Right forelimb (tissue), 1 donor: ENCODE measurements at regions not wholly inside any gene's neighbourhood (a gene's known extent, or its start where the extent isn't known, plus 50 kb on each side); places are given as distances from the start of the nearest gene placed in this dataset.

Experiments
- DNase-seq: peaks from one replicate; pipeline ENCODE4 v3.0.0-alpha.2; 2018

DNA sequence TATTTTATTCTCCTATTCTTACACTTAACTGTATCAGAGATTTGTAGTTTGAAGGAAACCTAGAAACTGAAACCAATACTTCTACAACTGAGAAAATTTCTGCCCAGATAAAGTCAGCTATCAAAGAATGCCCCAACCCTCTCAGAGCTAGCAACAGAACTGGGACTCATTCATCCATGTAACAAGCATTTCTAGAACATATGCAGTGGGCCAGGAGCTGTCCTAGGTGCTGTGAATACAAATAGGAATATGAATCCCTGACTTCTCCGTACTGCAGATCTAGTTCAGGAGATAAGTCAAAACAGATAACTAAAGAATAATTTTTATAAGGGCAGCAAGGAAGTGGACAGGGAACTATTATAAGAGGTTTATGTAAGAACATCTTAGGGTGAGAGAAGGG lies 654.1 kb upstream of the NOX3 start:
- DNase-seq, result no peak

DNA sequence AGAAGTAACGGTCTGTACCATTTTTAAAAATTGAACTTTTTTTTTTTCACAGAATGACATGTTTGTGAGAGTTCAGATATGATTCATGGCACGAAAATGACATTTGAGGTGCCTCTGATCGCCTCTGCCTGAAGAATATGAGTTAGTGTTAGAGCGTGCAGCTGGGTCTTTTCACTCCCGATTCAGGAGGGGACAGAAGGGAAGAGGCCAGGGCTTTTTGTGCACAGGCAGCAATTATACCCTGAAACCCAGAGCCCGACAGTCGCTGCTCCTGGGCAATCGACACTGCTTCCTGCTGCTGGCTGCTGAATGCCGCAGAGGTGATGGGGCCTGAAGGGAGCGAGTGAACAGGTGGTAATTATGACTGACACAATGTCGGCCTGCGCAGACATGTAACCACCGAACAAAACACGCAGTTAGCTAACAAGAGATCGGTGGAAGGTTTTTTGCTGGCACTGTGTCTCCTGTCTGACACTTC lies 652.0 kb upstream of the NOX3 start:
- no peak for DNase-seq

DNA sequence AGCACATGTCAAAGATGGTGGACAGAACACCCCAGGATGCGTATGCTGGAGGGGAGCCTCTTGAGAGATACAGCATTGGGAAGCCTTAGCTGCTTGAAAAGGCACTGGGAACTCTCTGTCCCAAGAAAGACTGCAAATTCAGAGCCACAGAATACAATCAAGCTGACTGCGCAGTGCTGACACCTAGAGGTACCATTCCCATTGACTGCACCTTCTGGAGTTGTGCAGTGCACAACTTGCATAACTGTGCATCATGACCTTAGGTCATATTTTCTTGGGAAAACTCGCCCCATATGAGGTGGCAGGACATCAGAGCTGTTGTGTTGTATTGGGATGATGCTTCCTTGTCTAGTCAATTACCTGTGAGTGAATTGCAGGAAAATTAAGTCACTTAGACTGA lies 646.5 kb upstream of the NOX3 start:
- DNase-seq, result no peak

DNA sequence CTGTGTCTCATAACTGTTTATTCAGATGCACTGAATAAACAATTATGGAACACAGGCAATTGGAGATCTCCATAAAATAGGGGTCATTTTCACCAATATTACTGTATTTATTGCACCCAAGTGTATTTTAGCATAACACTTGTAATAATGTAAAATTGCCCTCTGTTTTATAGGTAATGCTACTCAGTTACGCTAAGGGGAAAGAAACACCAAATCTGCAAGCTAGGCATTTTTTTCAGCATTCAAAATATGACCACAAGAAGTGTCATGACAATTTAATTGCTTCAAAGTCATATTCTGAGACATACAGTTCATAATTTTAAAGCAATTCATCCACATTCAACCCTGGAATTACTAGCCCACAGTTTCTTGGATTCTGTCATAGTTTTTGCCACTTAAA lies 643.2 kb upstream of the NOX3 start:
- DNase-seq, result no peak

DNA sequence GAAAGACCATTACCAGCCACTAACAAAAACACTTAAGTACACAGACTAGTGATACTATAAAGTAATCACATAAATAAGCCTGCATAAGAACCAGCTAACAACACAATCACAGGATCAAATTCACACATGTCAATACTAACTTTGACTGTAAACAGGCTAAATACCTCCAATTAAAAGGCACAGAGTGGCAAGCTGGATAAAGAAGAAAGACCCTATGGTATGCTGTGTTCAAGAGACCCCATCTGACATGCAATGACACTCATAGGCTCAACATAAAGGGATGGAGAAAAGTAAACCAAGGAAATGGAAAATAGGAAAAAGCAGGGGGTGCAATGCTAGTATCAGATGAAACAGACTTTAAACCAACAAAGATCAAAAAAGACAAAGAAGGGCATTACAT lies 631.8 kb upstream of the NOX3 start:
- no peak for DNase-seq

DNA sequence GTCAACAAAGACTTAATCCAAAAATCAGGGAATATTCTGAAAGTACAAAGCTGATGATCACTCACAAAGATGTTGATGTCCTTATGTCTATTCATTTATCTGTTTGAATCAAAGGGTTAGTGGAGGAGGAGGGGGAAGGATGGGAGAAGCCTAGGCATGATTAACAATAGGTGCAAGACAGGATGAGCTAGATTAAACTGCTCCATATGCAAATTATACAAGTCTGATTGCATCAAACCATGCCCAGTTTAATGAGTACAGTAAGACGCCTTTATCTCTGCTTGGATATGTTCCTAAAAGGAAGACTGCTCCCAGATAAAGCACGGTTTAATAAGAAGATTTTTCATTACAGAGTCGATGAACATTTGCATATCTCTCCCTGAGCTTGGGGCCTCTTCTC lies 626.4 kb upstream of the NOX3 start:
- DNase-seq, result no peak

DNA sequence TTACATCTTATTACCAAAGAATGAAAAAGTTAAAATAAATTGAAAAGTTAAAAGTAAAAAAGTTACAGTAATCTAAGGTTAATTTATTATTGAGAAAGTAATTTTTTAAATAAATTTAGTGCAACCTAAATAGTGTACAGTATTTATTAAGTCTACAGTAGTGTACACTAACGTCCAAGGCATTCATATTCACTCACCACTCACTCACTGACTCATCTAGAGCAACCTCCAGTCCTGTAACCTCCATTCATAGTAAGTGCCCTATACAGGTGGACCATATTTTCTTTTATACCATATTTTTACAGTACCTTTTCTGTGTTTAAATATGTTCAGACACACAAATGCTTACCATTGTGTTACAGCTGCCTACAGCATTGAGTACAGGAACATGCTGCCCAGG lies 624.7 kb upstream of the NOX3 start:
- no peak for DNase-seq

DNA sequence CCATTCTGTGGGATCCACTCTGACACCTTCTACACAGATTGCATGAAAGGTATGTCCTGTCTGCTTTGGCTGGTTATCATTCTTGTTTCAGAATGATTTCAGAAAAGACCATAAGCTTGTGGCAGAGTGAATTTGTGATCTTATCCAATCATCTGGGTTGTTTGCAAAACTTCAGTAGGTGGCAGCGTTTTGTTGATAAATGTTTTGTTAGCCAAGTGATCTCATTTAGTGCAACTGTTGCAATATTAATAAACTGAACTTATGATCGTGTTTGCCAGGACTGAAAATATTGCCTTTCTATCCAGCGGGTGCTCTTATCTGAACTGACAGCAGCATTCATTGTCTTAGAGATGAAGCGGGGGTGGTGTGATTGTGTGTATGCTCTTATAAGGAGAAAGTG lies 613.2 kb upstream of the NOX3 start:
- no peak for DNase-seq

DNA sequence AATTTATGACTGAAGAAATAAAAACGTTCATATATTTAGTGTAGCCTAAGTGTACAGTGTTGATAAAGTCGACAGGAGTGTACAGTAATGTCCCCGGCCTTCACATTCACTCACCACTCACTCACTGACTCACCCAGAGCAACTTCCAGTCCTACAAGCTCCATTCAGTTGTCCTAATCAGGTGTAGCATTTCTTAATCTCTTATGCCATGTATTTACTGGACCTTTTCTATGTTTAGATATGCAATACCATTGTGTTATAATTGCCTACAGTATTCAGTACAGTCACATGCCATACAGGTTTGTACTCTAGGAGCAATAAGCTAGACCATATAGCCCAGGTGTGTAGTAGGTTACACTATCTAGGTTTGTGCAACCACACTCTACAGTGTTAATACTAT lies 610.2 kb upstream of the NOX3 start:
- DNase-seq, result no peak

DNA sequence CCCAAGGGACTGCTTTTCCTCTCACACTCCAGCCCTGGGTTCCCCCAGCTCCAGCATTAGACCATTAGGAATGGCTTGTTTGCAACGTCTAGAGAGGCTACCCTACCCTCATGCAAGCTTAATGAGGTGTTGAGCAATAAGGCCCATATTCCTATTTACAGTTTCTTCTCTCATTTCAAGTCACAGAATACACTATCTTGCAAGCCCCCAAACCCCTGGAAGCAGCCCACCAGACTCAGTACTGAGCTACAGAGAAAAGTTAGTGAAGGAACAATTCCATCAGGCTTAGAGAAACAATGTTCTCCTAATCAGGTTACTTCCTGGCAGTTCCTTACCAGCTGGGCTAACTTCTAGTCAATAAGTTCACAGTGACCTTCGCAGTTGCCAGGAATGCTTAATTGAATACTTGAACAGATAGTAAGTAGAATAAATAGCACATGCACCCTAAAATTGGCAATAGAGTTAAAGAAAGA lies 606.5 kb upstream of the NOX3 start:
- DNase-seq, result no peak

DNA sequence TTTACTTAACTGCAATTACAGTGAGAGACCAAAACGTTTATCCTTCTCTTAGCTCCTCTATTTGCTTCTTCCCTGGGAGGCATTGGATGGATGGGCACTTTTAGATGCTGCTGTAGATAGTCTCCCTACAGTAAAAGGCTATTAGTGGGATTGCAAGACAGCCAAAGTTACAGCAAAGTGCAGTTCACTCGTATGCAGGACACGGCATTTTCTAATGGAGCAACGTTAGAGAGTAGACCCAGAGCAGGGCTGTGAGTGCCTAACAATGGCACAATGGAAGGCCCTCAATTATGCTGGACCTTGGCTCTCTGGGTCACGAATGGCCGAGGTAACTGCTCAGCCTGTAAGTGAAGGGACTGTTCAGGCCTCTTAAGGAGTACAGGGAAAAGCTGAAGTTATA lies 605.8 kb upstream of the NOX3 start:
- DNase-seq, result no peak

DNA sequence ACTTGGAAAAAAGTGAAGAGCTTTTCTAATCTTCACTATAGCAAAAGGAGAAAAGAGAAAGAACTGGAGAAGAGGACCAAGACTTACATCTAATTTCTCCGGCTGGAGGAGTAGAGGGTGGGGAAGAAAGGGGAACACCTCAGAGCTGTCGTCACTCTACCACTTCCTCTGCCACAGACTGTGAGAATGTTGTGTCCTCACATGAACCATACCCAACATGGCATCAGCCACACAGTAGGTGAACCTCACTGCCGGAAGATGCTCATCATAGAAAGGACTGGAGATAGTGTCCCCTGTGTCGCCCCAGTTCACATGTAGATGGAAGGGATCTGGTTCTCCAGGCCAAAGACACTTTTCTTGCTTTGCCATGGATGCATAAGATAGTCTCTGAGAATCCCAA lies 604.4 kb upstream of the NOX3 start:
- DNase-seq, result no peak

DNA sequence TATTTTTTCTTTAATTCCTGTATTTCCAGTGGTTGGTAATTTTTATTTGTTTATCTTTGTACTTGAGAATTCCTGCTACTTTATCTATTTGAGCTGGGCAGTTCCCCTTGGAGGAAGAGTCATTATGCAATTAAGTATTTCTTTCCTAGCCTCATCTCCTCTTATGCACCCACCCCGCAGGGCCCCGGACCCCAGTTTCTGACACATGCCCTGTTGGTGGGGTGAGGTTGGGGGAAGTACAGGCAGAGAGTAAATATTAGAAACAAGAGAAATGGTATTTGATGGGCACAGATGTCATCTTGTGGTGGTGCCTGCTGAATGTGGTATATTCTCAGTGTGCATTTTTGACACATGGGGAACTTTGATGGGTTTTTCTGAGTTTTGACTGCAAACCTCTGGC lies 602.7 kb upstream of the NOX3 start:
- DNase-seq, result no peak

DNA sequence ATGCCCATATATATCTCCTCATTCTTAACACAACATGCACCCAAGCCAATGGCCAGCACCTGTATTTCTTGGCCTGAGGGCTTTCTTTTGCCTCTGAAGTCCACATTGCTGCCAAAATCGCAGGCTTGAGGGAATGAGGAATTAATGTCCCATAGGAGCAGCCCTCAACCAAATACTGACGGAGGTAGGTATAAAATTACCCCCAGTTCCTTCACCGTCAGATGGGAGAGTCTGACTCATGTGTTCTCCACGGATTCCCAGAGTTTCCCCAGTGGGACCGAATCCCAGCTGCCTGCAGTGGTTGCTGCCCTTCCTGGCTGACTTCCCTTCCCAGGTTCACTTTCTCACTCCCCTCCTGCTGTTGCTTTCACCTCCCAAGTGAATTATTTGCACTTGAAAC lies 602.2 kb upstream of the NOX3 start:
- no peak for DNase-seq

DNA sequence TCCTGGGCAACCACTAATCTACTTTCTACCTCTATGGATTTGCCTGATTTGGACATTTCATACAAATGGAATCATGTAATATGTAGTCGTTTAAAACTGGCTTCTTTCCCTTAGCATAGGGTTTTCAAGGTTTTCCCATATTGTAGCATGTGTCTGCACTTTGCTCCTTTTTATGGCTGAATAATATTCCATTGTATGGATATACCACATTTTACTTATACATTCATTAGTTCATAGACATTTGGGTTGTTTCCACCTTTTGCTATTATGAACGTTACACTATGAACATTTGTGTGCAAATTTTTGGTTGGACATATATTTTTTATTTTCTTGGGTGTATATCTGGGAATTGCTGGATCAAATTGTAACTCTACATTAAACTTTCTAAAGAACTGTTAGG lies 600.4 kb upstream of the NOX3 start:
- no peak for DNase-seq

DNA sequence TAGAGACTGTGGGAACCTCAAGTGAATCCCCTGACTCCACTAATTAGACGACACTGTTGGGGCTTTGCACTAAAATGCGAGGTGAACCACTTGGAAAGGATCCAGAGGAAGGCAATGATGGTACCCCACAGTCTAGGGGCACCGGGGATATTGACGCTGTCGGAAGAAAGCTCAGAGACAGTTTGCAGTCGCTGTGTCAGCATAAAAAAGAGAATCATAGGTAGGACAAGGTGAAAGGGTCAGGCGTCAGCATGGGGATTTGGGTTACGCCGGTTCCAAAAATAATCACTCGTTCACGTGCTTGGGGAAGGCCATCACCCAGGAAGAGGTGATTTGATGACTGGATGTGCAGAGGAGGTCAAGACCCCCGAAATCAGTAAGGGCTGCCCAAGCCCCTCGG lies 598.0 kb upstream of the NOX3 start:
- DNase-seq, result no peak

DNA sequence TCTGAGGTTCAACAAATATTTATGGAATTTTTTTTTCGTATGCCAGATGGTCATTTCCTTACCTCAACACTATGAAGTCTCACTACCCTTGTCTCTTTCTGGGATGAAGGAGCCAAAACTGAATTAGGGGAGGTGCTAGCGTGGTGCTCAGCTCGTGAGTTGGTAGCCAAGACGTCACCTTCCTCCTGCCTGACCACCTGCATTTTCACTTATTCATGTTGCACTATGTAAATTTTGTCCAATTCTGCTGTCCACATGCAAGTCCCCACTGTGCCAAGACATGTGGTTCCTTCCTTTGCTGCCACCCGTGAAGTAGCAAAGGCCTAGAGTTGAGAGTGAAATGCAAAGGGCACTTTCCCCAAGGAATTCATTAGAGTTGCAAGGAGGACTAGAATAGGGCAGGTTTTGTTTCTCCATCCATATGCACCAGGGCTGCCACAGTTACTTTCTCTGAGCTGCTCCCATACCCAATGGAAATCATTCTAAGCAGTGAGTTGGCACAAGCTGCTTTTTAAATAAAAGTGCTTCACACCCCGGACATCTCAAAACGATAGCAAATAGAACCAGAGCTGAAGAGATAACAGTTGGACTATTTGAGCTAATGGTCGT lies 591.3 kb upstream of the NOX3 start:
- no peak for DNase-seq

DNA sequence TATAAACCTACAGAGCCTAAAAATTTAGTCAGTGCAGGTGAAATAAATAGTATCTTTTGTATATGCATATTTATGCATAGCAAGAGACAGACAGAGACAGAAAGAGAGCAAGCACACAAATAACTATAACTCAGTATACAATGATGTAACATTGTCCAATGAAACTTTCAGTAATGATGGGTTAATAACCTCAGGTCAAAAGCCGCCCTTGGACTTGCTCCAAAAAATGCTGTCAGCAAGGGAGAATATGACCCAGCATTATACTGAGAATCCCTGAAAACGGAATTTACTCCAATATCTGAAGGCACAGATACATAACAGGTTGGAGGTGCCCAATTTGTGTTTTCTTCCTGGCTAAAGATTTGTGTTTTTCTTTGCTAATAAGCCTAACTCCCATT lies 590.6 kb upstream of the NOX3 start:
- DNase-seq, result no peak

DNA sequence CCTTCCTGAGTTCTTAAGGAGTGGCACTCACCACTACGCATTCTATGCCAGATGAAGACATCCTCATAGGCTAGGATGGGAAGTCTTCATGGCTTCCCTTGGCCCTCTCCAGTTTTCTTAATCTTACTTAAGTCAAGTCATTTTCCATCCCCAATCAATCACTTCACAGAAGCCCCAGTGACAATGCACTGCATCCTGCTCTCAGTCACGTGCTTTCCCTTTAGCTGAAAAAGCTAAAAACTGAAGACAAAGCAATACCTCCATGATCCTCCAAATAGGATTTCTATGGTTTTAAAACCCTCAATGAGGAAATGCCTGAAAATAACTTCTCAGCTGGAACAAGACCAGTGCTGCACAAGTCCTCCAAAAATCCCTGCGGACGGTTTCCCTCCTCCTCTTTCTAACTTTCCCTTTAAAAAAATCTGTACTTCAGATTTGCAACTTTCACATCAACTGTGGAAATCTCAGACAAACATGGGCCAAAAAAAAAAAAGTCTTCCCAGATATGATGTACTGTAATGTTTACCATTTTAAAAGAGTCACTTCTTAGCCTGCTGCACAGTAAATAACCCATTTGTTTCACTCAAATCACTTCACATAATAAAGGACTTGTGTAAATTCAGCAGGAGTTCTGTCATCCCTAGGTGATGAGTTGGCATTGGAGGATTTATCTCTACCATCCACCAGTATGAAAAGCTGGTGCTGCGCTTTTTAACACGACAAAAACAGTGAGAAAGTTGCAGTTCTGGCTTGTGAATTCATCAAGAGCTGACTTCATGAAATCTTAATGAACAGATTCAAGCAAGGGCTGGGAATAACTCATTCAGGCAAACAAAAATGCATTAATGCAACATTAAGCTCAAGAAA lies 590.0 kb upstream of the NOX3 start:
- no peak for DNase-seq

DNA sequence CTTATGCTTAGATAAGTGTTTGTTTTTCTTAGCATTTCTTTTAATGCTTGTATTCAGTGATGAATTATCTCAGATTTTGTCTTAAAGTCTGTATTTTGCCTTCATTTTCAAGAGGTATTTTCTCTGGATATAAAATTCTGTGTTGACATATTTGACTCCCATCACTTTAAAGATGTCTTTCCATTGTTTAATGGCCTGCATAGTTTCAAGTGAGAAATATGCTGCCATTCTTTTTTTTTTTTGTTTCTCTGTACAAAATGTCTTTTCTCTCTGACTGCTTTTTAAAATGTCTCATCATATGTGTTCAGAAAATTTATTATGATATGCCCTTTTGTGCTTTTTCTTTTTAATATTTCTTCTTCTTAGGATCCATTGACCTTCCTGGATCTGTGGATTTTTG lies 578.0 kb upstream of the NOX3 start:
- no peak for DNase-seq

DNA sequence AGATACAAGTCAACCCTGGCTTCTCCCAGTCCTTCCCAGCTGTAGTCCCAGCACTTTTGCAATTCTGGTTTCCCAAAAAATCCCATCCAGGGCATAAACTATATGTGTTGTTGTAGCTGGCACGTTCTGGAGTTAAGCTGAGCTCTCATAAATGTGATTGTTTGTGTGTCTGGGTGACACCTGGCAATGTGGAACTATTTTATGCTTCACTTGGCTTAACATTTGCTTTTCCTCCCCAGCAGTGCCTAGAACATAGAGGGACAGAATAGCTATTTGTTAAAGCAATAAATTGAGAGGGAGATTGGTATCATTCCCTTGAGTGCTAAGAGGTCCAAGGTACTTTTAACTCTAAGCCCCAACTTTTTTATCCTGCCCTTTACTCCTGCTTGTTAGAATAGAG lies 575.9 kb upstream of the NOX3 start:
- no peak for DNase-seq

DNA sequence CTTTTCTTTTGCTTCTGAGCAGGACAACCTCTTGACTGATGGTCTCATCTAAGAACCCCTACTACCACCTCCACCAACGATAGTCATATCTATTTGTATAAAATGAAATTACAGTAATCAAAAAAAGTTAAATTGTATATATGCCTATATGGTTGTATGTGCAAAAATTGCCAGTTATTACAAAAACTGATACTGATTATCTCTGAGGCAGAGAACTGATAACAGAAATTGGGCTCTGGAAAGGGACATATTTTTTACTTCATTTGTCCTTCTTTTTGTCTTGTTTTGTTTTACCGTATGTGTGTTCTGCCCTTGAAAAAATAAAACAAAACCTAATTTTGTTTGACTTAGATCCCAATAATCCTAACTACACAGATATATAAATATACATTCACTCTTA lies 574.4 kb upstream of the NOX3 start:
- DNase-seq, result no peak

DNA sequence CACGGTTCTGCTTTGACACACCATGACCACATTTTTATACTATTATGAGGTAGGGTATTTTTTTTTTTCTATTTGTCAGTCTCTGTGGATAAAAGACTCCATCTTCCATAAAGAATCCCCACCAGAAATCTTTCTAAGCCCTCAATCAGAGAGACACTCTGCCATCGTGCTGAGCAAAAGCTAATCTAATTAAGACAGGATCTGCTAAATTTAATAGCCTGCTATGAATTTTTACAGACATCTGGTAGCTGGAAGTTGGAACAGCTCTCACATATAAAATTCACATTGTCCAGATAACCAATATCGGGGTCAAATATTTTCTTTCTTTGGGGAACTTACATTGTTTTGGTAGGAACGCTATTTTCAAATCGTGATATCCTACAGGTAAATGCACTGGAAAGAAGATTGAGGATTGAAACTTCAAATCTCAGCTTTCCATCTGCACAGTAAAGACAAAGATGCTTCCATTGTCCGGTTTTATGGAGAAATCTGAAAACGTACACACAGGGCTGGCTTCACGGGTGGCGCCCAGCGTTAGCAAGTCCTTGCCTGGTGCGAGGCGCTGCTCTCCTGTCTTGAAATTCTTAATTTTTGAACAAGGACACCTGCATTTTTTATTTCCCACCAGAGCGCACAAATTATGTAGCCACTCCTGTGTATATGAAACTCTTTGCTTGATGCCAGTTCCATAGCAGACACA lies 573.8 kb upstream of the NOX3 start:
- DNase-seq, result no peak
